Stromal cell of bone marrow (primary cell): ENCODE measurements at regions not wholly inside any gene's neighbourhood (a gene's known extent, or its start where the extent isn't known, plus 50 kb on each side); places are given as distances from the start of the nearest gene placed in this dataset.
A peak's percentile ranks its signal among the peaks of the same experiment; 100 is the strongest.
"Not testable (repeated sequence)": the region's sequence is repeated elsewhere in the genome, so short reads cannot be mapped to it uniquely, and the experiment has no call there.

Source experiments
- DNase-seq: peaks from one replicate; pipeline ENCODE4 v3.0.0-alpha.2; 2012; ENCODE audit warnings: low read depth

- not testable (repeated sequence) for DNase-seq
Observed at GRCh38 chr9:2279138-2279537, 264.0 kb downstream of the SMARCA2 start.

DNA sequence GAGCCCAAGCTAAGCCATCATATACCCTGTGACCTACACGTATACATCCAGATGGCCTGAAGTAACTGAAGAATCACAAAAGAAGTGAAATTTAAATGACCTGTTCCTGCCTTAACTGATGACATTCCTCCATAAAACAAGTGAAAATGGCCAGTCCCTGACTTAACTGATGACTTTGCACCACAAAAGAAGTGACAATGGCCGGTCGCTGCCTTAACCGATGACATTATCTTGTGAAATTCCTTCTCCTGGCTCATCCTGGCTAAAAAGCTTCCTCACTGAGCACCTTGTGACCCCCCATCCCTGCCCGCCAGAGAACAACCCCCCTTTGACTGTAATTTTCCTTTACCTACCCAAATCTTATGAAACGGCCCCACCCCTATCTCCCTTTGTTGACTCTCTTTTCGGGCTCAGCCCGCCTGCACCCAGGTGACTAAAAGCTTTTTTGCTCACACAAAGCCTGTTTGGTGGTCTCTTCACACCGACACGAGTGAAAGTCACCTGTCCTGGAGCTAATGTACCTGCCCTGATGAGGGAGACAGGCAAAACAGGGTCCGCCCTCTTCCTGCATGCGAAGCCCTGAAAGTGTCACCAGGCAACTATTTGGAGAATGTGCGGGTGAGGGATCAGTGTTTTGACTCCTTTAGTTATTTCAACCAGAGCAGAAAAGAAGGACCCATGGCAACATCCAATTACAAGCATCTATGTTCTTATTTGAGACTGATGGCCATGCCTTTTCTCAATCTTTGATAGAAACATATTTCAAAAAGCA, 266.1 kb downstream of the SMARCA2 start:
- DNase-seq, result no peak

- DNase-seq, result no peak
Observed at GRCh38 chr9:2281803-2282185, 266.6 kb downstream of the SMARCA2 start.

GRCh38 chr9:2284770-2285169, 269.6 kb downstream of the SMARCA2 start:
- DNase-seq, result no peak

DNA sequence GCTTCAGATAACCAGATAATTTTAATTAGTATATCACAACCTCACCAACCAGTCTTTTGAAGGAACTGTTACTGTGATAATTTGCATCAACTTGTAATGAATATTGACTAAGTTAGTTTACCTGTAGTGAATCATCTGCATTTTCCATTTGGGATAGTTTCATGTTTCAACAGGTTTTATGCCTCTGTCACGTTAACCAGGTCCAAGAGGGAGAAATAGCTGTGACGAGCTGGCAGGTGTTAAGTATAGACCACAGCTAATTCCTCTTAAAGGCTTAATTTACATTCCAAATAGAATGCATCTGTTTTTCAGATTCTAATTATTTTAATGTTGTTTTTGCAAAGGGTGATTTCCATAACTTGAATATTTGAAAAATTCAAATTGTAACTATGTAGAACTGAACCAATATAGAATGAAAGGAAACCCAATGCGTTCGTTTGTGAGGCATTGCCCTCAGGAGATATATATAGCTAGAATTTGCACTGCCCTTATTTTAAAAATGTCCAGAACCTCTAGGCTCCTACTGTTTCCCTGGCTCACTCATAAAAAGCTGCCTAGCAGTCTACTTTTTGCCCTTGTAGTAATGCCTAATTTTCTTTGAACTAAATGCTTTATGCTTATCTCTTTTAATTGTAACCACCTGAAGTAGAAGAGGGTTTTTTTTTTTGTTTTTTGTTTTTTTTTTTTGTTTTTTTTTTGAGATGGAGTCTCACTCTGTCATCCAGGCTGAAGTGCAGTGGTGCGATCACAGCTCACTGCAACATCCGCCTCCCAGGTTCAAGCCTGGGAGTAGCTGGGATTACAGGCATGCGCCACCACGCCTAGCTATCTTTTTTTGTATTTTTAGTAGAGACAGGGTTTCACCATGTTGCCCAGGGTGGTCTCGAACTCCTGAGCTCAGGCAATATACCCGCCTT, 270.5 kb downstream of the SMARCA2 start:
- DNase-seq, result no peak

GRCh38 chr9:2286333-2286705, 271.2 kb downstream of the SMARCA2 start:
- no peak for DNase-seq

DNA sequence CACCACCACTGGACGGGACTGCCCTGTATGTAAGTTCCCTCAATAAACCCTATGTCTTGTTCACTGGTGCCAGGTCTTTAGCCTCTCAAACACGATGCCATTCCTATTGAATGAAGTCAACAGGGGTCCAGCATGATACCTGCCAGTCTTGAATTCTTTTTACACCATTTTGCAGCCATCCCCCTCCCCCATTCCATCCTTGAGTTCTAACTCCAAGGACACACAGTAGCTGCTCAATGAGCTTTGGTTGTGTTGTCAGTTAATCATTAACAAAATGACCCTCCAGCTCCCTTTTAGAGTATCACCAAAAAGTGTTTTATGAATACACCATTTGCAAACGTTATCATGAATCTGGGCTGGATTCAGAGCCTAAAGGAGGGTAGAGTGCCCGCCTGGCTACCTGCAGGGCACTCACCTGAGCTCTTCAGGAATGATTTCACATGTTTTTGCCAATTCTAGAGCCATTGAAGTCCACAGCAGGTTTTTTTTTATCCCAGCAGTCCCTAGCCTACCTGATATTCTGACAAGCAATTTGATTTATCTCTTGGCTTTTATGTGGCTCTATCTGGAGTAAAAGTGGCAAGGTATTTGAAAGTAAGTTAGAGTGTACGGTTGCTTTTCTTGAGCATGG, 271.8 kb downstream of the SMARCA2 start:
- no peak for DNase-seq

DNA sequence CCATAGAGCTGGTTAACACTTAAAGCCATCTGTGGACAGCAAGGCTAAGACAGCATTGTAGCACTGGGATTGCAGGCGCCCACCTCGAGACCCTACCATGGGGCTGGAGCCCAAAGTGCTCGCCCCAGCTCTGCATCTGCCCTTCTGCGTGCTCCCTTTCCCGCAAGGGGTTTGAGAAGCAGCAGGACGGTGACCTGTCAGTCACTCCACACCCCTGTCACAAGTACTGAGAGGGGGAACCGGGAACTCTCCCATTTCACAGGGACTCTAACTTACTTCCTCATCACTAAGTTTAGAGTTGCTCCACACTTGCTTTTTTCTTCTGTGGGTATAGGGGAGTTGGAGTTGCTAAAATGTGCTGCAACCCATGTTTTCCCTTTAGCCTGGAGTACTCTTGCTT, 273.2 kb downstream of the SMARCA2 start:
- no peak for DNase-seq

DNA sequence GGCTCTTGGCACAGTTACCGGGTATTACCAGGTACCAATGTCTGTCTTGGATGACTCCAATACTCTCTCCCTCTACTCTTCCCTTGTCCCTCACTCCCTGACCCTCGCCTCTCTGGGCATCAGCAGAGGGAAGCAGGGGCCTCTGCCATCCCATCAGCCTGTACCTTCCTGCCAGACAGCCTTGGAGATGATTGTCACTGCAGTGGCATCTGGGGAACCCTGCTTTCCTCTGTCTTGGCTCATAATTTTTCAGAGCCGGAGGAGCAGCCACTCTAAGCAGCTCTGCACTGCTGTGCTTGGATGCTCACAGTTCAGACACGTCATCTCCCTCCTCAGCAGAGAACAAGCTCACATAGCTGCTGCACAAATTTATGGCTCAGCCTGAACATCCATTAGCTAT, 274.1 kb downstream of the SMARCA2 start:
- no peak for DNase-seq

GRCh38 chr9:2290382-2290781, 275.2 kb downstream of the SMARCA2 start:
- no peak for DNase-seq

DNA sequence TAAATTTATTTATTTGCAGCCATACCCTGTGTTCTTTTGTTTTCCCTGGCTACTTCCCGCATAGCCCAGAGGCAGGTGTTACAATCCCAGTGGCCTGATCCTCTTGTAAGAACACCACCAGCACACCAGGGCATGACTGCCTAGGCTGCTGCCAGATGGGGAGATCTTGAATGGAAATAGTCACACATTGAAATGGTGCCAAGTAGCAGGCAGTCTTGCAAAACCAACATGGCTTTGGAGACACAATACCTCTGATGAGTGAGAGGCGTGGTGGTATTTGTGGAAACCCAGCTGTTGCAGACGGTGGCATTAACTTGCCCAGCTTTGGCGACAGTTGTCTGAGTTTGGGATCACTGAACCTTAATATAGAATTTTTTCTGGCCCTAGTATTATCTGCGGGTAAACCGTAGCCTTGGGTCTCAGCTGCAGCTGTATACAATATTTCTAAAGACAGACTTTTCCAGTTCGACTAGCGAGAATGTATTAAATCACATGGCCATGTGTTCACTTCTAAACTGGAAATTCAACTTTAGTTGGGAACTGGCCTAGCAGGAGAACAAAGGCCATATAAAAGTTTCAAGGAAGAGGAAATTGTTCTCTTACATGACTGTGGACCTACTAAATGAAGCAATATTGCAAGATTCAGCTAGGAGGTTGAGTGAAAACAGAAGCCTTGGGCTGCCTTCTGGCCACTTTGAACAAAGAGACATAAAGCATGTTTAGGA, 277.0 kb downstream of the SMARCA2 start:
- DNase-seq, result no peak

DNA sequence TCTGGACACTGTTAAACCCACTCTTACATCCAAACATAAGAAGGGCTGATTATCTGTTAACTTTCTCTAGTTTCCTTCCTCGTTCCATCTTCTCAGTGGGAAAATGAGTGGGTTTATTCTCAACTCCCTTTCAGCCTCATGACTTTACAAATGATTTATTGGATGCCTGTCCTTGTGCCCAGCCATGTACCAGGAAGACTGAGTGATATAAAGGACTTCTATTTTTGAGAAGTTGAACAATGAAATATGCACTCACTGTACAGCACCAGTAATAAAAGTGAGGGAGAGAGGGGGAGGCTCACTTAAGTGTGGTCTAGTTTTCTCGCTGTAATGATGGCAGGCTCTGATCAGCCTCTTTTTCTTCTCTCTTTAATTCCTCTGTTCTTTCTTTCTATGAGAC, 277.6 kb downstream of the SMARCA2 start:
- no peak for DNase-seq

DNA sequence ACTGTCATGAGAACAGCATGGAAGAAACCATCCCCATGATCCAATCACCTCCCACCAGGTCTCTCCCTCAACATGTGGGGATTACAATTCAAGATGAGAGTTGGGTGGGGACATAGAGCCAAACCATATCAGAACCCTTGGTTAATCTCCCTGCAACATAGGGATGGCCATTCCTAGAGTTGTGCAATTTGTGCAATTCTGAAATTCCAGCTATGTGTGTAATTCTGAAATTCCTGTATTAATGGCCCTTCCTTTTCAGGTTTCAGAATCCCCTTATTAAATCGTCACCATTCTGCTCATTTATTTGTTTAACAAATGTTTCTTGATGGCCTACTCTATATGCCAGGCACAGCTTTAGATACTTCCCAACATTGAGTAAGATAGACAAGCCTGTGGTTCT, 282.6 kb downstream of the SMARCA2 start:
- DNase-seq, result no peak

DNA sequence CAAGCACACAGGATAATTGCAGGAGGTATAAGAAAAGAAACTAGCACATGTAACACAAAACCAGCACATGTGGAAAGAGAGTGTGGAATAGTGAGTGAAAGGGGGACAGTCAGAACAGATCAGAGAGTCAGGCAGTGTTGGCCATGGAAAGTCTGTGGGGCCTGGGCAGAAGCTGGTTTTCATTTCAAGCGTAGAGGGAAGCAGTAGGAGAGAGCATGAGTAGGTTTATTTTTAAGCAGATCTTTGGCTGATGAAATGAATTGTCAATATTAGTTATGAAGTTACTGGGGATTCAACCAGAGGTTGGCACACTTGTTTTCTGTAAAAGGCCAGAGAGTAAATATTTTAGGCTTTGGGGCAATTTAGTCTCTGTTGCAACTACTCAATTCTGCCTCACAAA, 283.1 kb downstream of the SMARCA2 start:
- DNase-seq, result no peak

GRCh38 chr9:2299156-2299842, 284.2 kb downstream of the SMARCA2 start:
- DNase-seq, result no peak

GRCh38 chr9:2299843-2300205, 284.7 kb downstream of the SMARCA2 start:
- no peak for DNase-seq

- no peak for DNase-seq
Observed at GRCh38 chr9:2300325-2300724, 285.2 kb downstream of the SMARCA2 start.

GRCh38 chr9:2302606-2303005, 287.5 kb downstream of the SMARCA2 start:
- DNase-seq, result no peak

DNA sequence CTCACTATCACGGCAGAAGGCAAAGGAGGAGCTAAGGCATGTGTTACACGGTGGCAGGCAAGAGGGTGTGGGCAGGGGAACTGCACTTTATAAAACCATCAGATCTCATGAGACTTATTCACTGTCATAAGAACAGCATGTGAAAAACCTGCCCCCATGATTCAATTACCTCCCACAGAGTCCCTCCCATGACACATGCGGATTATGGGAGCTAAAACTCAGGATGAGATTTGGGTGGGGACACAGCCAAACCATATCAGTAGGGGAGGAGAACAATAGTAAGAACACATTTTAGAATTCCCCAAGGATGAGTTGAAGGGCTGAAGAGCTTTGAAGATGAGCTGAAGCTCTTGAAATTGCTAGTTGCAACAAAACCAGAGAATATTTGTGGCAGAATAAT, 287.9 kb downstream of the SMARCA2 start:
- no peak for DNase-seq

- DNase-seq, result peak; percentile 15
Observed at GRCh38 chr9:2307480-2307879, 292.3 kb downstream of the SMARCA2 start.

GRCh38 chr9:2311920-2312319, 296.8 kb downstream of the SMARCA2 start:
- DNase-seq, result no peak

GRCh38 chr9:2313512-2313911, 298.4 kb downstream of the SMARCA2 start:
- no peak for DNase-seq
